ENCODE measurements at regions not wholly inside any gene's neighbourhood (a gene's known extent, or its start where the extent isn't known, plus 50 kb on each side); places are given as distances from the start of the nearest gene placed in this dataset.

DNA sequence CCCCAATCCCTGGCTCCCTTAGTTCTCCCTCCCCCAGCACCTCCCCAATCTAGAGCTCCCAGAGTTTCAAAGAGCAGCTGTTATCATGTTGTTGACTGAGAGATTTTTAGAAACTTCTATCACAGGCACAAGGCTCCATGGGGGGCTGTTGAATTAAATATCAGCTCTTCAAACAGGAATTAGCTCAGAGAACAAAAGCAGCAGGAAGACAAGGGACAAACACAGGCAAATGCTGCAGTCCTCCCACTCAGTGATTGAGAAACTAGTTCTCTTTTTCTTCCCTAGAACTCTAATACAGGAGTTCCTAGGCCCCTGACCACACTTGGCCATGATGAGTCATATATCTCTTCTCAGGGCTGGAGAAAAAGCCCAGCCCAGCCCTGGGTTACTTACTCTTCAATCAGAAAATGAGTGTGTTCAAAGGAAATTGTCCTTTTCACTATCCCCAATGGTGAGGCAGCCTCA, 262.1 kb downstream of the IGSF11 start:
- Histone ChIP-seq H3K79me2 (replicated peaks; ENCODE audit: insufficient read depth) (no peaks in the 10 kb centered on the region), H3K36me3 (ENCODE audit: insufficient read depth) (no peaks in the 10 kb centered on the region), H3K27me3 (ENCODE audit: insufficient read depth) (no peaks in the 10 kb centered on the region), H4K20me1 (replicated peaks; ENCODE audit: insufficient read depth) (no peaks in the 10 kb centered on the region), H3K4me1 (ENCODE audit: insufficient read depth) (peaks cover 10% of the 10 kb centered on the region), H3K27ac (ENCODE audit: low read depth) (no peak overlapping the region), H2AFZ (peak overlapping the region; percentile 74), H3K4me2 (peak overlapping the region; percentile 39; the same call in 1 of the 2 replicates), H3K9me2 (ENCODE audit: insufficient read depth) (peaks cover 13% of the 10 kb centered on the region; the same call in 1 of the 2 replicates), H3K4me3 (no peak overlapping the region), H3F3A (replicated peaks; ENCODE audit: low read depth) (no peaks in the 10 kb centered on the region)
- Mint-ChIP-seq H3K9me3 (no peaks in the 10 kb centered on the region), H3K4me1 (peaks cover 15% of the 10 kb centered on the region), H3K4me3 (no peak overlapping the region), H3K27me3 (ENCODE audit: insufficient read depth, low read depth, poor library complexity) (peaks cover 2% of the 10 kb centered on the region), H3K27ac (peak overlapping the region; percentile 39), H3K36me3 (ENCODE audit: low read depth) (no peaks in the 10 kb centered on the region)
- ATAC-seq, result peak; percentile 63
- DNase-seq (ENCODE audit: low spot score), result peak; percentile 47
- TF ChIP-seq CREB1 (CRISPR knock-in tag; IDR thresholded peaks at IDR 0.05; ENCODE audit: low read depth) (no peak), EZH2phosphoT487 (IDR thresholded peaks at IDR 0.05; ENCODE audit: unreplicated experiment) (no peak), STAT1 (IDR thresholded peaks at IDR 0.05; ENCODE audit: unreplicated experiment) (no peak), NANOG (IDR thresholded peaks at IDR 0.05; ENCODE audit: borderline replicate concordance) (no peak), POLR2AphosphoS5 (IDR thresholded peaks at IDR 0.05; ENCODE audit: low read depth) (no peak), JUNB (IDR thresholded peaks at IDR 0.05; ENCODE audit: unreplicated experiment) (no peak), ZNF114 (CRISPR knock-in tag; IDR thresholded peaks at IDR 0.05) (no peak), ZNF331 (CRISPR knock-in tag; IDR thresholded peaks at IDR 0.05; ENCODE audit: low read depth) (no peak), EZH2 (IDR thresholded peaks at IDR 0.05; ENCODE audit: low read depth, unreplicated experiment) (no peak)
- TF ChIP-seq, protein P1, sequence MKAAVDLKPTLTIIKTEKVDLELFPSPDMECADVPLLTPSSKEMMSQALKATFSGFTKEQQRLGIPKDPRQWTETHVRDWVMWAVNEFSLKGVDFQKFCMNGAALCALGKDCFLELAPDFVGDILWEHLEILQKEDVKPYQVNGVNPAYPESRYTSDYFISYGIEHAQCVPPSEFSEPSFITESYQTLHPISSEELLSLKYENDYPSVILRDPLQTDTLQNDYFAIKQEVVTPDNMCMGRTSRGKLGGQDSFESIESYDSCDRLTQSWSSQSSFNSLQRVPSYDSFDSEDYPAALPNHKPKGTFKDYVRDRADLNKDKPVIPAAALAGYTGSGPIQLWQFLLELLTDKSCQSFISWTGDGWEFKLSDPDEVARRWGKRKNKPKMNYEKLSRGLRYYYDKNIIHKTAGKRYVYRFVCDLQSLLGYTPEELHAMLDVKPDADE (IDR thresholded peaks at IDR 0.05), result no peak
- TF ChIP-seq, protein P2, sequence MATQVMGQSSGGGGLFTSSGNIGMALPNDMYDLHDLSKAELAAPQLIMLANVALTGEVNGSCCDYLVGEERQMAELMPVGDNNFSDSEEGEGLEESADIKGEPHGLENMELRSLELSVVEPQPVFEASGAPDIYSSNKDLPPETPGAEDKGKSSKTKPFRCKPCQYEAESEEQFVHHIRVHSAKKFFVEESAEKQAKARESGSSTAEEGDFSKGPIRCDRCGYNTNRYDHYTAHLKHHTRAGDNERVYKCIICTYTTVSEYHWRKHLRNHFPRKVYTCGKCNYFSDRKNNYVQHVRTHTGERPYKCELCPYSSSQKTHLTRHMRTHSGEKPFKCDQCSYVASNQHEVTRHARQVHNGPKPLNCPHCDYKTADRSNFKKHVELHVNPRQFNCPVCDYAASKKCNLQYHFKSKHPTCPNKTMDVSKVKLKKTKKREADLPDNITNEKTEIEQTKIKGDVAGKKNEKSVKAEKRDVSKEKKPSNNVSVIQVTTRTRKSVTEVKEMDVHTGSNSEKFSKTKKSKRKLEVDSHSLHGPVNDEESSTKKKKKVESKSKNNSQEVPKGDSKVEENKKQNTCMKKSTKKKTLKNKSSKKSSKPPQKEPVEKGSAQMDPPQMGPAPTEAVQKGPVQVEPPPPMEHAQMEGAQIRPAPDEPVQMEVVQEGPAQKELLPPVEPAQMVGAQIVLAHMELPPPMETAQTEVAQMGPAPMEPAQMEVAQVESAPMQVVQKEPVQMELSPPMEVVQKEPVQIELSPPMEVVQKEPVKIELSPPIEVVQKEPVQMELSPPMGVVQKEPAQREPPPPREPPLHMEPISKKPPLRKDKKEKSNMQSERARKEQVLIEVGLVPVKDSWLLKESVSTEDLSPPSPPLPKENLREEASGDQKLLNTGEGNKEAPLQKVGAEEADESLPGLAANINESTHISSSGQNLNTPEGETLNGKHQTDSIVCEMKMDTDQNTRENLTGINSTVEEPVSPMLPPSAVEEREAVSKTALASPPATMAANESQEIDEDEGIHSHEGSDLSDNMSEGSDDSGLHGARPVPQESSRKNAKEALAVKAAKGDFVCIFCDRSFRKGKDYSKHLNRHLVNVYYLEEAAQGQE (IDR thresholded peaks at IDR 0.05; ENCODE audit: unreplicated experiment), result no peak
- TF ChIP-seq, protein P3, sequence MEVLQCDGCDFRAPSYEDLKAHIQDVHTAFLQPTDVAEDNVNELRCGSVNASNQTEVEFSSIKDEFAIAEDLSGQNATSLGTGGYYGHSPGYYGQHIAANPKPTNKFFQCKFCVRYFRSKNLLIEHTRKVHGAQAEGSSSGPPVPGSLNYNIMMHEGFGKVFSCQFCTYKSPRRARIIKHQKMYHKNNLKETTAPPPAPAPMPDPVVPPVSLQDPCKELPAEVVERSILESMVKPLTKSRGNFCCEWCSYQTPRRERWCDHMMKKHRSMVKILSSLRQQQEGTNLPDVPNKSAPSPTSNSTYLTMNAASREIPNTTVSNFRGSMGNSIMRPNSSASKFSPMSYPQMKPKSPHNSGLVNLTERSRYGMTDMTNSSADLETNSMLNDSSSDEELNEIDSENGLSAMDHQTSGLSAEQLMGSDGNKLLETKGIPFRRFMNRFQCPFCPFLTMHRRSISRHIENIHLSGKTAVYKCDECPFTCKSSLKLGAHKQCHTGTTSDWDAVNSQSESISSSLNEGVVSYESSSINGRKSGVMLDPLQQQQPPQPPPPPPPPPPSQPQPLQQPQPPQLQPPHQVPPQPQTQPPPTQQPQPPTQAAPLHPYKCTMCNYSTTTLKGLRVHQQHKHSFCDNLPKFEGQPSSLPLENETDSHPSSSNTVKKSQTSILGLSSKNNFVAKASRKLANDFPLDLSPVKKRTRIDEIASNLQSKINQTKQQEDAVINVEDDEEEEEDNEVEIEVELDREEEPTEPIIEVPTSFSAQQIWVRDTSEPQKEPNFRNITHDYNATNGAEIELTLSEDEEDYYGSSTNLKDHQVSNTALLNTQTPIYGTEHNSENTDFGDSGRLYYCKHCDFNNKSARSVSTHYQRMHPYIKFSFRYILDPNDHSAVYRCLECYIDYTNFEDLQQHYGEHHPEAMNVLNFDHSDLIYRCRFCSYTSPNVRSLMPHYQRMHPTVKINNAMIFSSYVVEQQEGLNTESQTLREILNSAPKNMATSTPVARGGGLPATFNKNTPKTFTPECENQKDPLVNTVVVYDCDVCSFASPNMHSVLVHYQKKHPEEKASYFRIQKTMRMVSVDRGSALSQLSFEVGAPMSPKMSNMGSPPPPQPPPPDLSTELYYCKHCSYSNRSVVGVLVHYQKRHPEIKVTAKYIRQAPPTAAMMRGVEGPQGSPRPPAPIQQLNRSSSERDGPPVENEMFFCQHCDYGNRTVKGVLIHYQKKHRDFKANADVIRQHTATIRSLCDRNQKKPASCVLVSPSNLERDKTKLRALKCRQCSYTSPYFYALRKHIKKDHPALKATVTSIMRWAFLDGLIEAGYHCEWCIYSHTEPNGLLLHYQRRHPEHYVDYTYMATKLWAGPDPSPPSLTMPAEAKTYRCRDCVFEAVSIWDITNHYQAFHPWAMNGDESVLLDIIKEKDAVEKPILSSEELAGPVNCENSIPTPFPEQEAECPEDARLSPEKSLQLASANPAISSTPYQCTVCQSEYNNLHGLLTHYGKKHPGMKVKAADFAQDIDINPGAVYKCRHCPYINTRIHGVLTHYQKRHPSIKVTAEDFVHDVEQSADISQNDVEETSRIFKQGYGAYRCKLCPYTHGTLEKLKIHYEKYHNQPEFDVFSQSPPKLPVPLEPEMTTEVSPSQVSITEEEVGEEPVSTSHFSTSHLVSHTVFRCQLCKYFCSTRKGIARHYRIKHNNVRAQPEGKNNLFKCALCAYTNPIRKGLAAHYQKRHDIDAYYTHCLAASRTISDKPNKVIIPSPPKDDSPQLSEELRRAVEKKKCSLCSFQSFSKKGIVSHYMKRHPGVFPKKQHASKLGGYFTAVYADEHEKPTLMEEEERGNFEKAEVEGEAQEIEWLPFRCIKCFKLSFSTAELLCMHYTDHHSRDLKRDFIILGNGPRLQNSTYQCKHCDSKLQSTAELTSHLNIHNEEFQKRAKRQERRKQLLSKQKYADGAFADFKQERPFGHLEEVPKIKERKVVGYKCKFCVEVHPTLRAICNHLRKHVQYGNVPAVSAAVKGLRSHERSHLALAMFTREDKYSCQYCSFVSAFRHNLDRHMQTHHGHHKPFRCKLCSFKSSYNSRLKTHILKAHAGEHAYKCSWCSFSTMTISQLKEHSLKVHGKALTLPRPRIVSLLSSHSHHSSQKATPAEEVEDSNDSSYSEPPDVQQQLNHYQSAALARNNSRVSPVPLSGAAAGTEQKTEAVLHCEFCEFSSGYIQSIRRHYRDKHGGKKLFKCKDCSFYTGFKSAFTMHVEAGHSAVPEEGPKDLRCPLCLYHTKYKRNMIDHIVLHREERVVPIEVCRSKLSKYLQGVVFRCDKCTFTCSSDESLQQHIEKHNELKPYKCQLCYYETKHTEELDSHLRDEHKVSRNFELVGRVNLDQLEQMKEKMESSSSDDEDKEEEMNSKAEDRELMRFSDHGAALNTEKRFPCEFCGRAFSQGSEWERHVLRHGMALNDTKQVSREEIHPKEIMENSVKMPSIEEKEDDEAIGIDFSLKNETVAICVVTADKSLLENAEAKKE (CRISPR knock-in tag; IDR thresholded peaks at IDR 0.05), result no peak
- TF ChIP-seq, protein P4, sequence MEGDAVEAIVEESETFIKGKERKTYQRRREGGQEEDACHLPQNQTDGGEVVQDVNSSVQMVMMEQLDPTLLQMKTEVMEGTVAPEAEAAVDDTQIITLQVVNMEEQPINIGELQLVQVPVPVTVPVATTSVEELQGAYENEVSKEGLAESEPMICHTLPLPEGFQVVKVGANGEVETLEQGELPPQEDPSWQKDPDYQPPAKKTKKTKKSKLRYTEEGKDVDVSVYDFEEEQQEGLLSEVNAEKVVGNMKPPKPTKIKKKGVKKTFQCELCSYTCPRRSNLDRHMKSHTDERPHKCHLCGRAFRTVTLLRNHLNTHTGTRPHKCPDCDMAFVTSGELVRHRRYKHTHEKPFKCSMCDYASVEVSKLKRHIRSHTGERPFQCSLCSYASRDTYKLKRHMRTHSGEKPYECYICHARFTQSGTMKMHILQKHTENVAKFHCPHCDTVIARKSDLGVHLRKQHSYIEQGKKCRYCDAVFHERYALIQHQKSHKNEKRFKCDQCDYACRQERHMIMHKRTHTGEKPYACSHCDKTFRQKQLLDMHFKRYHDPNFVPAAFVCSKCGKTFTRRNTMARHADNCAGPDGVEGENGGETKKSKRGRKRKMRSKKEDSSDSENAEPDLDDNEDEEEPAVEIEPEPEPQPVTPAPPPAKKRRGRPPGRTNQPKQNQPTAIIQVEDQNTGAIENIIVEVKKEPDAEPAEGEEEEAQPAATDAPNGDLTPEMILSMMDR (conservative IDR thresholded peaks at IDR 0.05; ENCODE audit: low read depth in 2 of 2), result no peak

Measured in GM23338 (cell line).